ENCODE measurements at regions not wholly inside any gene's neighbourhood (a gene's known extent, or its start where the extent isn't known, plus 50 kb on each side); places are given as distances from the start of the nearest gene placed in this dataset.

DNA sequence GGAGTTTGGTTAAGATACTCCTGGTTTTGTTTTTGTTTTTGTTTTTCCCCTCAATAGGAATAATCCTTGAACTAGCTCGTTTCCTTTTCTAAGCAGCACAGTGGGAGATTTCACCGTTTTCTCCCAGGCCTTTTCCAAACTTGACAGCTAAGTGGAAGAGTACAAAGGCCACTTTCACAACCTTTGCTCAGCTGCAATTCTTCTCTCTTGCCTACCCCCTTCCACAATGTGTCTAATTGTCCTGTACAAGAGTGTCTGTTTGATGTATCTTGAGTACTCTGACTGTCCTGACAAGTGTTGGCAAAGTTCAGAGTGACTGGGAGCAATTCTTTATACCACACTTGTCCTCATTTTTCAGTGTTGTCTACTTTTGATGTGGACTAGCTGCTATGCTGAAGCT lies 674.3 kb upstream of the AMOT start:
- no peak for TF ChIP-seq POLR2A (IDR thresholded peaks at IDR 0.05)
- TF ChIP-seq, protein P1, sequence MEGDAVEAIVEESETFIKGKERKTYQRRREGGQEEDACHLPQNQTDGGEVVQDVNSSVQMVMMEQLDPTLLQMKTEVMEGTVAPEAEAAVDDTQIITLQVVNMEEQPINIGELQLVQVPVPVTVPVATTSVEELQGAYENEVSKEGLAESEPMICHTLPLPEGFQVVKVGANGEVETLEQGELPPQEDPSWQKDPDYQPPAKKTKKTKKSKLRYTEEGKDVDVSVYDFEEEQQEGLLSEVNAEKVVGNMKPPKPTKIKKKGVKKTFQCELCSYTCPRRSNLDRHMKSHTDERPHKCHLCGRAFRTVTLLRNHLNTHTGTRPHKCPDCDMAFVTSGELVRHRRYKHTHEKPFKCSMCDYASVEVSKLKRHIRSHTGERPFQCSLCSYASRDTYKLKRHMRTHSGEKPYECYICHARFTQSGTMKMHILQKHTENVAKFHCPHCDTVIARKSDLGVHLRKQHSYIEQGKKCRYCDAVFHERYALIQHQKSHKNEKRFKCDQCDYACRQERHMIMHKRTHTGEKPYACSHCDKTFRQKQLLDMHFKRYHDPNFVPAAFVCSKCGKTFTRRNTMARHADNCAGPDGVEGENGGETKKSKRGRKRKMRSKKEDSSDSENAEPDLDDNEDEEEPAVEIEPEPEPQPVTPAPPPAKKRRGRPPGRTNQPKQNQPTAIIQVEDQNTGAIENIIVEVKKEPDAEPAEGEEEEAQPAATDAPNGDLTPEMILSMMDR (IDR thresholded peaks at IDR 0.05): no peak
